ENCODE measurements at regions not wholly inside any gene's neighbourhood (a gene's known extent, or its start where the extent isn't known, plus 50 kb on each side); places are given as distances from the start of the nearest gene placed in this dataset.

DNA sequence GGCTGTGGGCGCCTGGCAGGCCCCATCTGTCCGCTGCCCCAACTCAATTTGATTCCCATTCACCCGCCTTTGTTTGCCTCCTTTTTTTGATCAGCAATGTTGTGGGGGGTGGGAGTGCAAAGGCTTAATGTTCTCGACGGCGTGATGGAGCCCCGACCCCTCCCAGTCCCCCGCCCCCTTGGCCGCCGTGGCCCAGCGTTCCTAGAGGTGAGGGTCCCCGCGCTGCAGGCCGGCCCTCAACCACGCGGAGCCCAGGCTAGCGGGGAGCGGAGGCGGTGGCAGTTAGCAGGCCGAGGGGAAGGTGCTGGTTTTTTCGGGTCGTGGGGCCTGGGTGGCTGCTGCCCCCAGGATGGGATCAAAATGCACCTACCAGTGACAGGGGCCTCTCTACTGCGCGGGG, 274.7 kb upstream of the SKOR2 start:
- Mint-ChIP-seq H3K9me3 (peaks cover 0 to 19% (median 5%) of the 10 kb centered on the region in 7 donors), H3K36me3 (no peaks in the 10 kb centered on the region), H3K27ac (no peak overlapping the region), H3K4me3 (no peak overlapping the region), H3K27me3 (ENCODE audit: low read depth in 3 of 3) (peaks cover 7 to 13% (median 8%) of the 10 kb centered on the region in 3 donors), H3K4me1 (no peaks in the 10 kb centered on the region)
- no peak overlapping the region for H3K4me2 ChIP-seq (replicated peaks; ENCODE audit: extremely low read depth, low read length, poor library complexity, severe bottlenecking)
- peaks cover 0 to 11% of the 10 kb centered on the region in 2 donors for H3K9me3 ChIP-seq (replicated peaks in 1 of 2; ENCODE audit: control insufficient read depth in 1 of 2, insufficient read depth in 1 of 2, low read length in 2 of 2)
- no peak overlapping the region for H3K9ac ChIP-seq (ENCODE audit: insufficient read depth, low read length, poor library complexity, severe bottlenecking)
- H3K36me3 ChIP-seq (replicated peaks in 1 of 2; ENCODE audit: control insufficient read depth in 1 of 2, insufficient read depth in 2 of 2, low read length in 2 of 2) = no peaks in the 10 kb centered on the region
- no peak overlapping the region for H3K4me3 ChIP-seq (replicated peaks in 1 of 3; ENCODE audit: low read depth in 2 of 3, low read length in 3 of 3)
- intact Hi-C loops (cut with micrococcal nuclease) = no loop called here
- no peak for DNase-seq
- peaks cover 0 to 7% of the 10 kb centered on the region in 2 donors for H3K27me3 ChIP-seq (ENCODE audit: control insufficient read depth in 2 of 2, insufficient read depth in 2 of 2, low read length in 2 of 2)
- H2AFZ ChIP-seq (ENCODE audit: insufficient read depth, low read depth, low read length, poor library complexity, severe bottlenecking) = no peak overlapping the region
- no peaks in the 10 kb centered on the region for H3K4me1 ChIP-seq (ENCODE audit: control insufficient read depth in 1 of 2, insufficient read depth in 2 of 2, low read length in 2 of 2)
- WGBS (ENCODE audit: insufficient coverage) = 67% methylated on average over 10 of the region's 24 CpGs
- TF ChIP-seq, protein P1, sequence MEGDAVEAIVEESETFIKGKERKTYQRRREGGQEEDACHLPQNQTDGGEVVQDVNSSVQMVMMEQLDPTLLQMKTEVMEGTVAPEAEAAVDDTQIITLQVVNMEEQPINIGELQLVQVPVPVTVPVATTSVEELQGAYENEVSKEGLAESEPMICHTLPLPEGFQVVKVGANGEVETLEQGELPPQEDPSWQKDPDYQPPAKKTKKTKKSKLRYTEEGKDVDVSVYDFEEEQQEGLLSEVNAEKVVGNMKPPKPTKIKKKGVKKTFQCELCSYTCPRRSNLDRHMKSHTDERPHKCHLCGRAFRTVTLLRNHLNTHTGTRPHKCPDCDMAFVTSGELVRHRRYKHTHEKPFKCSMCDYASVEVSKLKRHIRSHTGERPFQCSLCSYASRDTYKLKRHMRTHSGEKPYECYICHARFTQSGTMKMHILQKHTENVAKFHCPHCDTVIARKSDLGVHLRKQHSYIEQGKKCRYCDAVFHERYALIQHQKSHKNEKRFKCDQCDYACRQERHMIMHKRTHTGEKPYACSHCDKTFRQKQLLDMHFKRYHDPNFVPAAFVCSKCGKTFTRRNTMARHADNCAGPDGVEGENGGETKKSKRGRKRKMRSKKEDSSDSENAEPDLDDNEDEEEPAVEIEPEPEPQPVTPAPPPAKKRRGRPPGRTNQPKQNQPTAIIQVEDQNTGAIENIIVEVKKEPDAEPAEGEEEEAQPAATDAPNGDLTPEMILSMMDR (IDR thresholded peaks at IDR 0.05) = no peak
- no peaks in the 10 kb centered on the region for H3K79me2 ChIP-seq (ENCODE audit: insufficient read depth, low read length)
- no peak overlapping the region for H3K27ac ChIP-seq (ENCODE audit: low read depth in 1 of 2, low read length in 2 of 2)
- no peaks in the 10 kb centered on the region for H4K20me1 ChIP-seq (ENCODE audit: insufficient read depth, low read length)

DNA sequence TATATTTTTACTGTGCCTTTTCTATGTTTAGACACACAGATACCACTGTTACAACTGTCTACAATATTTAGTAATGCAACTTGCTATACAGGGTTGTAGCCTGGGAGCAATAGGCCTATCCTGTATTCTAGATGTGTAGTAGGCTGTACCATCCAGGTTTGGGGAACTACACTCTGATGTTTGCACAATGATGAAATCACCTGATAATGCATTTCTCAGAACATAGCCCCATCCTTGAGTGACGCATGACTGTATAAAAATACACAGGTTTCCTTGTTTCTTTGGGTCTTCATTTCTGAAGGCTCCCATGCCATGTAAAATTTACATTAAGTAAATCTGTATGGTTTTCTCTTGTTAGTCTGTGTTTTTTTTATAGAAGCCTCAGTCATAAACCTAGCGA, 270.9 kb upstream of the SKOR2 start:
- Histone ChIP-seq H3K4me2 (replicated peaks; ENCODE audit: extremely low read depth, low read length, poor library complexity, severe bottlenecking) (no peak overlapping the region), H3K4me3 (replicated peaks in 1 of 3; ENCODE audit: low read depth in 2 of 3, low read length in 3 of 3) (no peak overlapping the region), H3K36me3 (replicated peaks in 1 of 2; ENCODE audit: control insufficient read depth in 1 of 2, insufficient read depth in 2 of 2, low read length in 2 of 2) (no peaks in the 10 kb centered on the region), H4K20me1 (ENCODE audit: insufficient read depth, low read length) (no peaks in the 10 kb centered on the region), H2AFZ (ENCODE audit: insufficient read depth, low read depth, low read length, poor library complexity, severe bottlenecking) (no peak overlapping the region), H3K27ac (ENCODE audit: low read depth in 1 of 2, low read length in 2 of 2) (no peak overlapping the region), H3K9ac (ENCODE audit: insufficient read depth, low read length, poor library complexity, severe bottlenecking) (no peak overlapping the region), H3K79me2 (ENCODE audit: insufficient read depth, low read length) (no peaks in the 10 kb centered on the region), H3K9me3 (replicated peaks in 1 of 2; ENCODE audit: control insufficient read depth in 1 of 2, insufficient read depth in 1 of 2, low read length in 2 of 2) (peaks cover 0 to 11% of the 10 kb centered on the region in 2 donors), H3K4me1 (ENCODE audit: control insufficient read depth in 1 of 2, insufficient read depth in 2 of 2, low read length in 2 of 2) (no peaks in the 10 kb centered on the region), H3K27me3 (ENCODE audit: control insufficient read depth in 2 of 2, insufficient read depth in 2 of 2, low read length in 2 of 2) (no peaks in the 10 kb centered on the region)
- intact Hi-C loops (cut with micrococcal nuclease) = no loop called here
- Mint-ChIP-seq H3K4me1 (no peaks in the 10 kb centered on the region), H3K27ac (no peak overlapping the region), H3K4me3 (no peak overlapping the region), H3K36me3 (no peaks in the 10 kb centered on the region), H3K27me3 (ENCODE audit: low read depth in 3 of 3) (peaks cover 1 to 5% (median 4%) of the 10 kb centered on the region in 3 donors), H3K9me3 (peaks cover 0 to 23% (median 5%) of the 10 kb centered on the region in 7 donors)
- TF ChIP-seq, protein P1 (IDR thresholded peaks at IDR 0.05) = no peak
- DNase-seq = no peak
- WGBS (ENCODE audit: insufficient coverage) = no CpG with 5 or more reads among the region's 2 CpGs
